Bone marrow (tissue), 2 donors: ENCODE measurements at regions not wholly inside any gene's neighbourhood (a gene's known extent, or its start where the extent isn't known, plus 50 kb on each side); places are given as distances from the start of the nearest gene placed in this dataset.

Source experiments
- DNase-seq, 2 donors: peaks; one replicate each; lab custom pipeline; 2025; lab: John Stamatoyannopoulos, UW

DNA sequence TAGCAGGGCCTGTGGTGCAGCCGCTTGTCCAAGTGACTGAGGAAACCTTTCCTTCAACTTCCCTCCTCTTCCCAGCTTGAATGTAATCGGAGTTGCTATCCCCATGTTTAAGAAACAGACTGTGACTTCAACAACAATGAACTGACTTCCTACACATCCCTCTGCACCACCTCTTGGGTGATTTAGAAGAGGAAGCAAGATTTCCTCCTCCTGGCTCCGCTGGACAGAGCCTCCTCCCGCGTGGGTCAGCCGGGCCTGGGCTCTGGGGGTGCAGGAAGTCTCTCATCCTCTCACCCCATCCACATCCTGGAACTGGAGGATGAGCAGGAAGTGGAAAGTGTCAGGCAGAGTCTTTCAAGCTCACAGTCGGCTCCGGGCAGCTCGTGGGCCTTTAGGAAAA, 84.3 kb downstream of the GATA6 start:
- DNase-seq = no peak

DNA sequence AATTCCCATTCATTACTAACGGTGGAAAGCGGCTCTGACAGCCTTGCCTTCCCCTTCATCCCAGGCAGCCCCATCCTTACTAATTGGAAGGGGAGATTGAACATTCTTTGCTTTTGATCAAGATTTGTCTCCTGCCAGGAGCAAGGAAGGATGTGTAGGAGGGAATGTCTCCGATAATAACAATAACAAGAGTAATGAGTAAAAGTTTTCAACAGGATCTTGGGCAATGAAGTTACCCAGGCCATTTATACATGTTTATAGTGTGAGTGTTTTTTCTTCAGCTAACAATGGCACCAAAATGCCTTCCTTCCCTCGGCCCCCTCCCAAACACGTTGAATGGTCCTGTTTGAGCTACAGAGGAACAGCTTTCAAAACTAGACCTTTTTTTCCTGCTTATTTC, 83.8 kb downstream of the GATA6 start:
- no peak for DNase-seq
